ENCODE measurements at regions not wholly inside any gene's neighbourhood (a gene's known extent, or its start where the extent isn't known, plus 50 kb on each side); places are given as distances from the start of the nearest gene placed in this dataset.

- no peak overlapping the region for H3K4me3 ChIP-seq (ENCODE audit: low read depth, low read length)
- no peak for DNase-seq (ENCODE audit: low read depth)
- in situ Hi-C loops (cut with HindIII; ENCODE audit: low sequenced_read_pairs), result no loop called here
These were observed 111.2 kb downstream of the RFLNA start for GRCh38 chr12:124406043-124406442.

GRCh38 chr12:124405592-124405991 lies 110.7 kb downstream of the RFLNA start:
- in situ Hi-C loops (cut with HindIII; ENCODE audit: low sequenced_read_pairs), result no loop called here
- no peak for DNase-seq (ENCODE audit: low read depth)
- no peak overlapping the region for H3K4me3 ChIP-seq (ENCODE audit: low read depth, low read length)
- no peak for TF ChIP-seq CTCF (IDR thresholded peaks at IDR 0.05; ENCODE audit: low read depth, low read length, missing control alignments)

More at GRCh38 chr12:124406043-124406442, 111.2 kb downstream of the RFLNA start:
- no peak for TF ChIP-seq CTCF (IDR thresholded peaks at IDR 0.05; ENCODE audit: low read depth, low read length, missing control alignments)

GRCh38 chr12:124405151-124405550 lies 110.3 kb downstream of the RFLNA start:
- H3K4me3 ChIP-seq (ENCODE audit: low read depth, low read length), result no peak overlapping the region
- in situ Hi-C loops (cut with HindIII; ENCODE audit: low sequenced_read_pairs), result no loop called here
- no peak for DNase-seq (ENCODE audit: low read depth)
- TF ChIP-seq CTCF (IDR thresholded peaks at IDR 0.05; ENCODE audit: low read depth, low read length, missing control alignments), result no peak

- H3K4me3 ChIP-seq (ENCODE audit: low read depth, low read length), result no peak overlapping the region
- DNase-seq (ENCODE audit: low read depth), result no peak
- no peak for TF ChIP-seq CTCF (IDR thresholded peaks at IDR 0.05; ENCODE audit: low read depth, low read length, missing control alignments)
- in situ Hi-C loops (cut with HindIII; ENCODE audit: low sequenced_read_pairs), result no loop called here
These were observed 109.4 kb downstream of the RFLNA start for GRCh38 chr12:124404162-124404784.

- no peak overlapping the region for H3K4me3 ChIP-seq (ENCODE audit: low read depth, low read length)
- no peak for DNase-seq (ENCODE audit: low read depth)
- in situ Hi-C loops (cut with HindIII; ENCODE audit: low sequenced_read_pairs), result no loop called here
- TF ChIP-seq CTCF (IDR thresholded peaks at IDR 0.05; ENCODE audit: low read depth, low read length, missing control alignments), result no peak
These were observed 108.4 kb downstream of the RFLNA start for GRCh38 chr12:124403273-124403672.

GRCh38 chr12:124402248-124403066 lies 107.6 kb downstream of the RFLNA start:
- no peak overlapping the region for H3K4me3 ChIP-seq (ENCODE audit: low read depth, low read length)
- in situ Hi-C loops (cut with HindIII; ENCODE audit: low sequenced_read_pairs), result no loop called here
- TF ChIP-seq CTCF (IDR thresholded peaks at IDR 0.05; ENCODE audit: low read depth, low read length, missing control alignments), result no peak
- DNase-seq (ENCODE audit: low read depth), result no peak
